GM12891 (cell line): ENCODE measurements at regions not wholly inside any gene's neighbourhood (a gene's known extent, or its start where the extent isn't known, plus 50 kb on each side); places are given as distances from the start of the nearest gene placed in this dataset.

Source experiments
- POLR2A ChIP-seq: IDR thresholded peaks from 2 replicates; pipeline ENCODE4 v1.6.1; 2011; ENCODE audit warnings: low read depth, low read length, control low read depth
- TAF1 ChIP-seq: IDR thresholded peaks from 2 replicates; pipeline ENCODE4 v1.6.1; 2011; ENCODE audit warnings: low read depth, low read length, control low read depth

GRCh38 chr9:80387828-80388227 is 816.1 kb downstream of the TLE4 start:
- no peak for TF ChIP-seq POLR2A
- no peak for TF ChIP-seq TAF1
